DND-41 (cell line): ENCODE measurements at regions not wholly inside any gene's neighbourhood (a gene's known extent, or its start where the extent isn't known, plus 50 kb on each side); places are given as distances from the start of the nearest gene placed in this dataset.

Source experiments
- CTCF ChIP-seq: IDR thresholded peaks from 2 replicates; pipeline ENCODE4 v1.5.1; 2012; ENCODE audit warnings: borderline replicate concordance, low read length, moderate library complexity, mild to moderate bottlenecking; ENCODE audit not compliant: poor library complexity, severe bottlenecking; ENCODE audit errors: extremely low read depth
- EZH2 ChIP-seq: IDR thresholded peaks from 3 replicates; pipeline ENCODE4 v1.6.1; 2012; ENCODE audit warnings: borderline replicate concordance, low read depth, mild to moderate bottlenecking, moderate library complexity, low read length, inconsistent platforms; ENCODE audit not compliant: severe bottlenecking

DNA sequence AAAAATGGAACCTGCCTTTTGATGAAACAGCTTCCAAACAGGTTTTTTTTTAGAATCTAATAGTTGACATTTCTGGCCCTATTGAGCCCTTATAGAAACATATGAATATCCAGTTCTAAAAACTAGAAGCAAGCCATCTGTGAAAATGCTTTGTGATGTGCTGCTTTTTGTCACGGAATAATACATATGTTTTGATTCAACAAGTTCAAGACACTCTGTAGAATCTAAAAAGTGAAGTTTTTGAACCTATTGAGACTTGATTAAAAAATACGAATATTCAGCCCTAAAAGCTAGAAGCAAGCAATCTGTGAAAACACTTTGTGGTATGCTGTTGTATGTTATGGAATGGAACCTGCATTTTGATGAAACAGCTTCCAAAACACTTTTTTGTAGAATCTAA, 106.7 kb upstream of the VPREB1 start:
- TF ChIP-seq CTCF (no peak), EZH2 (no peak)
